ENCODE measurements at regions not wholly inside any gene's neighbourhood (a gene's known extent, or its start where the extent isn't known, plus 50 kb on each side); places are given as distances from the start of the nearest gene placed in this dataset.
"Not testable (repeated sequence)": the region's sequence is repeated elsewhere in the genome, so short reads cannot be mapped to it uniquely, and the experiment has no call there.

DNA sequence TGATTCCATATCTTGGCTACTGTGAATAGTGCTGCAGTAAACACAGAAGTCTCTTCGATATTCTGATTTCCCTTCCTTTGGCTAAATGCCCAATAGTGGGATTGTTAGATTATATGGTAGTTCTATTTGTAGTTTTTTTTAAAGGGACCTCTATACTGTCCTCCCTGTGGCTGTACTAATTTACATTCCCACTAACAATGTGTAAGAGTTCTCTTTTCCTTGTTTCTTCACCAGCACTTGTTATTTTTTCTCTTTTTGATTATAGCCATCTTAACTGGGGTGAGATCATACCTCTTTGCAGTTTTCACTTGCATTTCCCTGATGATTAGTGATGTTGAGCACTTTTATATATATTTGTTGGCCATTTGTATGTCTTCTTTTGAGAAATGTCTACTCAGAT lies 102.0 kb downstream of the CARTPT start:
- DNase-seq (ENCODE audit: low read depth in 2 of 2) = no peak

DNA sequence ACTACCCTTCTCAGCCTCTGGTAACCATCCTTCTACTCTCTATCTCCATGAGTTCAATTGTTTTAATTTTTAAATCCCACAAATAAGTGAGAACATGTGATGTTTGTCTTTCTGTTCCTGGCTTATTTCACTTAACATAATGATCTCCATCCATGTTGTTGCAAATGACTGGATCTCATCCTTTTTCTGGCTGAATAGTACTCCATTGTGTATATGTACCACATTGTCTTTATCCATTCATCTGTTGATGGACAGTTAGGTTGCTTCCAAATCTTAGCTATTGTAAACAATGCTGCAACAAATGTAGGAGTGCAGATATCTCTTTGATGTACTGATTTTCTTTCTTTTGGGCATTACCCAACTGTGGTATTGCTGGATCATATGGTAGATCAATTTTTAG lies 103.0 kb downstream of the CARTPT start:
- not testable (repeated sequence) for DNase-seq (ENCODE audit: low read depth in 2 of 2)

DNA sequence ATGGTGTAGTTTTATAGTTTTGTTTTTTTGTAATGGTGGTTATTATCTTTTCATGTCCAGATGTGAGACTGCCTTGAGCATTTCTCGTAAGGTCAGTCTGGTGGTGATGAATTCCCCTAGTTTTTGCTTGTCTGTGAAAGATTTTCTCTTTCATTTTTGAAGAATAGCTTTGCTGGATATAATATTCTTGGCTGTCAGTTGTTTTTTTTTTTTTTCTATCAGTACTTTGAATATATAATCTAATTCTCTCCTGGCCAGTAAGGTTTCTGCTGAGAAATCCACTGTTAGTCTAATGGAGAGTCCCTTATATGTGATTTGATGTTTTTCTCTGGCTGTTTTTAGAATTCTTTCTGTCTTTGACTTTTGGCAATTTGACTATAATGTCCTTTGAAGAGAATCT lies 106.9 kb downstream of the CARTPT start:
- DNase-seq (ENCODE audit: low read depth in 2 of 2) = no peak

DNA sequence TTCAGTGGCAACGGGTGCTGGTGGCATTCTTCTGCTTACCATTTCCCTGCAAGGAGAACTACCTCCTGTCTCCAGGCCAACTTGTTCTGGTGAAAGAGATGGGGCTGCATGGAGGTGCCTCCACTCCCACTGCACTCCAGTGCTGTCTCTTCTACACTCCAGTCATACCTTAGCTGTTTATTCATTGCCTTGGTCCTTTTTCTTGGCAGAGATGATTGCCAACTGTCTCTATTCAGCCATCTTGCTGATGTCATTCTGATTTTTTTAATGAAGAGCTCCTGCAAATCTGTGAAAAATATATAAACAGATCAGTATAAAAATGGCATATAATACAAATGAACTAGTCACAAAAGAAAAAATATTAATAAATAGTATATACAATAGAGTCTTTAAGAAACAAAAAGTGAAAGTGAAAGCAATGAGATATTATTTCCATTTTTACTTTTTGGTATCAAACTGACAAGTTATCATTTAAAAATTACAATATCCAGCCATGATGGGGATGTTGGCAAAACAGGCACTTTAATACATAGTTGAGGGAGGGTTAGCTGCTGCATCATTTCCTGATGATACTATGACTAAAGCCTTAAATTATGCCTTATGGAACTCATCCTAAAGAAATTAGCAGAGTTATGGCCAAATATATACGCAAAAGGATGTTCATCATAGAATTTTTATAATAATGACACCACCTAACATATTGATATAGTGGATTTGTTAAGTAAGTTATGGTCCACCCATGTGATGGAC lies 109.4 kb downstream of the CARTPT start:
- DNase-seq (ENCODE audit: low read depth in 2 of 2) = no peak

DNA sequence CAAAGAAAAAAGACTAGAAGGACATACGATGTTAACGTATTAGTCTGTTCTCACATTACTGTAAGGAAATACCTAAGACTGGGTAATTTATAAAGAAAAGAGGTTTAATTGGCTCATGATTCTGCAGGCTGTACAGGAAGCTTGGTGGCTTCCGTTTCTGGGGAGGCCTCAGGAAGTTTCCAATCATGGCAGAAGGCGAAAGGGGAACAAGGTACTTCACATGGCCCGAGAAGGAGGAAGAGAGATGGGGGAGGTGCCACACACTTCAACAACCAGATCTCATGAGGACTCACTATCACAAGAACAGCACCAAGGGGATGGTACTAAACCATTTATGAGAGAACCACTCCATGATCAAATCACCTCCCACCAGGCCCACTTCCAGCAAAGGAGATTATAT lies 110.1 kb downstream of the CARTPT start:
- no peak for DNase-seq (ENCODE audit: low read depth in 2 of 2)

DNA sequence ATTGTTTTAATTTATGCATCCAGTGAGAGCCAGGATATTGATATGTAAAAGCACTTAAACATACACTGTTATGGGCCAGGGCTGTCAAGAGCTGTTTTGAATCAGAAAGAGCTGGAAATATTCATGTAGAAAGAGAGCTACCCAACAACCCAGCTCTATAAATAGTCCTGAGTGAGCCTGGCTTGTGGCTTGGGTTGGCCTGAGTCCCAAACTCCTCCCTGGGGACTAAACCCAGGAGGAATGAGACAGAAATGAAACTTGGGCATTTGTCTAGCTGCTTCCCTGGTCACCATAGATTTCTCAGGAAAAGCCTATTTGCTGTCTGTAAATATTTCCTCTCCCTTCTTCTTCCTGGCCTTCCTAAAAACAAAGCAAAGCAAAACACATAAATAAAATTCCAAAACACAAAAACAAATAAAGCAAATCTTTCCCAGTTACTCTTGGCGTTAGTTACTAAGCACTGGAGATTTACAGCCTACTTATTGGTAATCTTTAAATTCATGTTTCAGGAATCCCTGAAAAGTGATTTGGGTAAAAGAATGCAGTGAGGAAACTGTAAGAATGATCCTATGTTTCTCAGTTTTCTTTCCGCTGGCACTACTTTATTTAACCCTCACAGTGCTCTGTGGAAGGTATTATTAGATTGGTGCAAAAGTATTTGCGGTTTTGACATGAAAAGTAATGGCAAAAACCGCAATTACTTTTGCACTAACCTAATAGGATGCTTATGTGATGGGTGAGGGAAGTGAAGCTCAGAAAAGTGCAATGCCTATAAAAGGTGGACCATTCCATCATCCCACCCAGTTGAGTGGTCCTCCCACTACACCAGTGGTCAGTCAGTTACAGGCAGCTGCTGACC lies 111.8 kb downstream of the CARTPT start:
- DNase-seq (ENCODE audit: low read depth in 2 of 2) = no peak

DNA sequence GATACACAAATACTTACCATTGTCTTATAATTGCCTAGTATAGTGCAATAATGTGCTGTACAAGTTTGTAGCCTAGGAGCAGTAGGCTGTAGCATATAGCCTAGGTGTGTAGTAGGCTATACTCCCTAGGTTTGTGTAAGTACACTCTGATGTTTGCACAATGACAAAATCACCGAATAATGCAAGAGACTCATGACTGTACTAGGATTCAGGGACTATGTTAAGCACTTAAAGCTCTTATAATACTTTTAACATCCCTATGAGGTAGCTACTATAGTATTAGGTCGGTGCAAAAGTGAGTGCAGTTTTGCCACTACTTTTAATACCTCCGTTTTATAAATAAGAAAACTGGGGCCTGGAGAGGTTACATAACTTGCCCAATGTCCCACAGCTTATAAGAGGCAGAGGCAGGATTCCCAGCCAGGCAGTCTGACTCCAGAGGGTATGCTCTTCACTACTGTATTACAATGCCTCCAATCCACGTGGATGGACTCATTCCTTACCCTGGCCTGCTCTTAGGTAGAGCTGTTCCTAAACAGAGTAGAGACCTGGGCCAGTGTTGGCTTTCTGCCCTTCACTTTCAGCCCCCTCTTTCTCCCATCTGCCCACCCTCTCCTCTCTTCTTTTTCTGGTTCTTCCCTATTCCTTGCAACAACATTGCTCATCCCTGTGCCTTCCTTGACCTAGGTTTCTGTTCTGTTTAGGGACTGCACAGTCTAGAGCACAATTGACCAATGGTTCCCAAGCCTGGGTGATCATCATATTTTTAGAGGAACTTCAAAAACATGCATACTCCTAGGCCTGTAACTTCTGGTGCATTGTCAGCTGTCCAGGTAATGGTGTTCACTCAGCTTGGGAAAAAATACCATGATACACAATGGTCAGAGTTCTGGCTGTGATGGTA lies 114.0 kb downstream of the CARTPT start:
- DNase-seq (ENCODE audit: low read depth in 2 of 2) = no peak

DNA sequence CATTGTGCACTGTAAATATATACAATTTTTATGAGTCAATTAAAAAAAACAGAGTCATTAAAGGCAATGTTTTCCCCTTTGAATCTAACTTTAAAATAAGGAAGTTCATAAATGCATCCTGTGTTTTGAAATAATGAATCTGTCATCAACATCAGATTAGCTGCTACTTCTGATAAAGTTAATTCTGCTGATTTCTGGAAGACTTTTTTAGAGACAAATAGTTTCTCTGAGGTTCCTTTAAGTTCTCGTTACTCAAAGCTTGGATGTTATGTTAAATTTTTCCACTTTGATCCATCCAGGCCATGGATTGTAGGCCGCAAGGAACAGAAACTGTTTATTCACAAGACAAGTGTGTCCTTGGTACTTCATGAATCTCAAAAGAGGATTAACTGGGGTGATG lies 115.5 kb downstream of the CARTPT start:
- no peak for DNase-seq (ENCODE audit: low read depth in 2 of 2)

DNA sequence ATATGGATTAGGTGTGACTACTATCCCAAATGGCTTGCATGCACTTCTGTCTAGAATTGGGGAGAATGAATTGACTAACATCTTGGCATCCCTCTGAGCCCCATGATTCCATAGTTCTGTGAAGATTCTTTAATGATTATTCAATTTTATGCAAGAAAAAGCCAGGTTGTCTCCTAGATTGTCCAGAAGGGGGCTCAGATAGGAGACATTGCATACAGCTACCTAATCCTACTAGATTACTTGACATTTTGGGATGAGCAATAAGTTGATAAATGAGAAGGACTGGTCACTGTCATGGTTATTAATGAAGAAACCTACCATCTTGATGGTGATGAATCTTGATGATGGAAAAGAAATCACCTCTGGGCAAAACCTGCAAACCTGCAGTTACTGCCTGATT lies 117.0 kb downstream of the CARTPT start:
- no peak for DNase-seq (ENCODE audit: low read depth in 2 of 2)

DNA sequence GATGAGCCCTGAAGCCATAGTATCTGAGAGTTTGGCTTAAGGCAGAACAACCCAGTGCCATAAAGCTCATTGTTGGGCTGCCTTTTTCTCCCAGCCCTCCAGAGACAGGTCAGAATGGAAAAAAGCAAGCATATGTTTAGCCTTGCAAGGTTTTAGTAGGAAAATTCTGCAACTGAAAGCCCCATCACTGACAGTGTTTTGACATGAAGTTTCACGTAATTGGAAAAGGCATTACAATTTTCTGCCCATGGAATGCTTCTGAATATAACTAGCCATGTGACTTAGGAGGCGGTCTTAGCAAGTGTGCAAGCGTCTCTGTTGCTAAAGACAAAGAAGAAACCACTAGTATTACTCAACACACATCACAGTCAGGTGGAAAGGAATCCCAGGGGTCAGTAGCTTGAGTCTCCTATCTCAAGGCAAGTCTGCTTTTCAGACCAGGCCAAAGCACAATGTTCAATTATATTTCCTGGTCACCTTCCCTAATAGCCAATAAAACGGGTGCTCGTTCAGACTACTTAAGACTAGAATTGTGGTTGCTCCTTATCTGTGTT lies 117.6 kb downstream of the CARTPT start:
- DNase-seq (ENCODE audit: low read depth in 2 of 2) = no peak

DNA sequence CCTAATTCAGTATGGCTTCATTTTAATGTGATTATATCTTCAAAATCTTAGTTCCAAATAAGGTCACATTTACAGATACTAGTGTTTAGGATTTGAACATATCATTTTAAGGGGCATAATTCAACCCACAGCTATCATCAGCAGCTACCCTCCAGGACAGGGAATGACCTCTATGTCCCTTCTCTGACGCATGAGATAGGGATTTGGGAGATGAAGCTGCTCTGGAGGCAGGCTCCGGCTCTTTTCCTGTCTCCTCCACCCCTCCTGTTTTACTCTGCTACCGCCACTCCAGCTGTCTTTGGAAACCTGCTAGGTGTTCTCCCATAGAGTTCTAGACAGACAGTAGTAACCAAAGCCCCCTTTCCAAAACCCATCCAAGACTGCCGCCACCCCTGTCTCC lies 119.2 kb downstream of the CARTPT start:
- no peak for DNase-seq (ENCODE audit: low read depth in 2 of 2)

DNA sequence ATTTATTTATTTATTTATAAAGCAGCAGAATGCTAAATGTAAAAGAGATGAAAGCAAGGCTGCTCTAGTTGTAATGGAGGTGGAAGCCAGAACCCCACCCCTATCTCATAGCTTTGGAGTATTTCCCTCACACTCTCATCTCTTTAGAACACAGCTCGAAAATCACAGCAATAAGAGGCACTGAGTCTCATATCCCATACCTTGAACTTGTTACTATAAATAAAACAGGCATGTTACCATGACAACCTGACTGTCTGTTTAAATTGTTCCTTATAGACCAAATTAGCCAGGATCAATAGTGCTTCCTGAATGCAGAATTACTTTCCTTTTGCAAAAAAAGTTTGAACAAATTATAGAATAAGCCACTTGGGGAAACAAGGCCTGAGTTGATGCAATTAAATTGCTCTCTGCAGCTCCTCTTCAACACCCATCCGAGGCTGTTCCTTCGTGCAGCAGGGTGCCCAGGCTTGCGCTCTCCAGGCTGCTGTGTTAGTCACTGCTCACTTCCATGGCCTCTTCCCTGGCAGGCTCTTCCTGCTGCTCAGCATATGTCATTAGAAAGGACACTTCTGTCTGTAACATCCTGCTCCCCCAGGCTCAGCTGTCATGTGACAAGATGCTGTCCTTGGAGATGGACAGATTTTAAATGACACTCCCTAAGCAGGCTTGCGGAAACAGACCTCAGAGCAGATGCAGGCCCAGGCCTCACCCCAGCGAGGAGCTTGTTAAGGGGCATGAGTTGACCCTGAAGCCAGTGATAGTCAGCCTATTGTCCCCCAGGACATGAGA lies 120.2 kb downstream of the CARTPT start:
- DNase-seq (ENCODE audit: low read depth in 2 of 2) = no peak

DNA sequence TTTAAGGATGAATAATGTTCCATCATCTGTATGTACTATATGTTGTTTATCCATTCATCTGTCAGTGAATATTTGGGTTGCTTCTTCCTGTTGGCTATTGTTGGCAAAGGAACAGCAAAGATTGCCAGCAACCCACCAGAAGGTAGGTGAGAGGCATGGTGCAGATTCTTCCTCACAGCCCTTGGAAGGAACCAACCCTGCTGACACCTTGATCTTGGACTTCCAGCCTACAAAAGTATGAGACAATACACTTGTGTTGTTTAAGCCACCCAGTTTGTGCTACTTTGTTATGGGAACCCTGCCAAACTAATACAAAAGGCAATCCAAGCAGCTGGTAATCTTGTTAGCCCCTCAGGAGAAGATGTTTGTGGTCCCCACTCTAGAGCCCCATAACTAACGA lies 122.0 kb downstream of the CARTPT start:
- no peak for DNase-seq (ENCODE audit: low read depth in 2 of 2)

DNA sequence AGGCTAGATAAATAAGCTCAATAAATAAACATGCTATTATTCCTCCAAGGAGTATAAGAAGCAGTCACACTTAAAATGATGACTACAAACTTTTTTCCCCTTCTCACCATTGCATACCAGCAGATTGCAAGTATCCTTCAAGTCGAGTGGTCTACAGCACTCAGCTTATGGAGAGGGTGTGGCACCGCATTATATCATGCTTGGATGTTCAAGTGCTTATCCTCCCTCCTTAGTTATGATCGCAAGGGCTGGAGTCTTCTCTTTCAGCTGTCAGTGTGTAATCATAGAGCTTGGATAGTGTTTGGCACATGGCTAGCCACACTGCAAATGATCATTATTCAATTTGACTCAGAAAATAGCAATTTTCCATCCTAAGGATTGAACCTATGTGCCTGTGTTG lies 124.0 kb downstream of the CARTPT start:
- DNase-seq (ENCODE audit: low read depth in 2 of 2) = no peak

DNA sequence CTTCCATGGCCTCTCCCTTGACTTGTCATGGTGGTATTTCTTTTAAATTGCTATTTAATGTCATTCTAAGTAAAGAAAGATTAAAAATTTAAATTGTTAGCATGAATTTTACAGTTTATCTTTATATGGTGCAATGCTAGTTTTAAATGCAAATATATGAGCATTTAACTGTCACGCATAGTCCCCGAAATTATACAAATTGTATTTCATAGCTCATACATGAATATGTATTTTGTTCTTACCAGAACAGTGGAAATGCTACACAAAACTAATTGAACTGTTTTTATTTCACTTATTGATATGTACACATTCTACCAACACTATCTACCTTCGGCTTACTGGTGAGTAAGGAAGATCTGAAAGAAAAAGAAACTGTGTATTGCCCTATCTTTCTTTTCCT lies 125.8 kb downstream of the CARTPT start:
- no peak for DNase-seq (ENCODE audit: low read depth in 2 of 2)

DNA sequence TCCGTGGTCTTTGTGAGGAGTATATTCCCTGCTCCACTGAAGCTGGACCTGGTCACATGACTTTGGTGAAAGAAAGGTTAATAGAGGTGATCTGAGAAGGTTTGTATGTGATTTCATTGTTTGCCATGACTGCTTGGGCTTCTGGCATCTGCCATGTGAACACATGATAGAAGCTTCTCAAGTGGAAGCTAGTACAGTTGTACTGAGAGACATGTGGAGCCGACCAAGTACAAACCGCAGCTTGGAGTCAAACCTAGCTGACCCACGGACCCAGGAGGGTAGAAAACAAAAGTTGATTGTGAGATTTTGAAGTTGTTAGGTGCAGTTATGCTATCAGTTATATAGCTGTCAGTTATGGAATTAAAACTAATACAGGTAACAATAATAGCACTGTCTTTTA lies 140.4 kb downstream of the CARTPT start:
- DNase-seq (ENCODE audit: low read depth in 2 of 2) = no peak

DNA sequence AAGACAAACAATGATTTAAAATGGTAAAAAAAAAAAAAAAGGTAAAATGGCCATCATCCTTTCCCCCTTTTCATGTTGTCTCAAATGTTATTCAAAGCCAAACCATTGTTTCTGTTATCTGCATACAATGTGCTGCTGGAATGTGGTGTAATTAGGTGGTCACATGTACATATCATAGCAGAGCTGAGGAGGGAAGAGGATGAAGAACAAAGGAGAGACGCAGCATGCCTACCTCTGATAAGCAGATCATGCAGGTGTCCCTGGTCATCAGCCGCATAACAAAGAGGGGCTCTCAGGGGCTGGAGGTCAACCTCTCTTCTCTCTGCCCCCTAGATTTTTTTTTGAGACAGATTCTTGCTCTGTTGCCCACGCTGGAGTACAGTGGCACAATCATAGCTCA lies 141.0 kb downstream of the CARTPT start:
- DNase-seq (ENCODE audit: low read depth in 2 of 2) = no peak

DNA sequence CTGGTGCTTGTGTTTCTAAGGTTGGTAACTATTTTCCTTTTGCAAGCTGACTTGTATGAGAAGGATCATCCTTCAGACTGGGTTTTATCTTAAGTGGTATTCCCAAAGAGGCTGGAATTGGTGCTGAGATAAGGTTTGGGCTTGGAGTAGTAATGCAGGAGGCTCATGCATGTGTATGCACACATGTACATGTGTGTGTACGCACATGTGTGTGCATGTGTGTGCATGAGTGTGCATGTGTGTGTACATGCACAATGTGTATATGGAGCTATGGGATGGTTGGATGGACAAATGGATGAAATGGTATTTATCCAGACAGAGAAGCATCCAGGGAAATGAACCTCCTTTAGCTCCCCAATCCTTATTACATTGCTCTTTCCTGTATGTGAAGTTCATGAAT lies 142.6 kb downstream of the CARTPT start:
- DNase-seq (ENCODE audit: low read depth in 2 of 2) = no peak

DNA sequence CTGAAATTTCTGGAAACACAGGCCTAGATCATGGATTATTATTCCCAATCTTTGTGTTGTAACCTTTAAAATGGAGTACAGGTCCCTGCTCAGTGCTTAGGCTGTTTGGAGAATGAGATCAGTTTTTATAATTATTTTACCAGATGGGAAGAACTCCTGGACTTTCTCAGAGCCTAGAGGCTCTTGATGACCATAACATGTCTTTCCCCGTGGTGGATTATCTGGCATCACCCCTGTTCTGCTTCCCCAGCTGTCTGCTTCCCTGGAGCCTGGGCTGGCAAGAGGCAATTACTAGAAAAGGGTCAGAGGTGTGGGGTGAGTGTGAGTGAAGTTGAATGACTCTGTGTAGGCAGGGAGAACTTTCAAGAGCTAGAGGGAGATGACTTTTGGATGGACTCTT lies 143.0 kb downstream of the CARTPT start:
- no peak for DNase-seq (ENCODE audit: low read depth in 2 of 2)

DNA sequence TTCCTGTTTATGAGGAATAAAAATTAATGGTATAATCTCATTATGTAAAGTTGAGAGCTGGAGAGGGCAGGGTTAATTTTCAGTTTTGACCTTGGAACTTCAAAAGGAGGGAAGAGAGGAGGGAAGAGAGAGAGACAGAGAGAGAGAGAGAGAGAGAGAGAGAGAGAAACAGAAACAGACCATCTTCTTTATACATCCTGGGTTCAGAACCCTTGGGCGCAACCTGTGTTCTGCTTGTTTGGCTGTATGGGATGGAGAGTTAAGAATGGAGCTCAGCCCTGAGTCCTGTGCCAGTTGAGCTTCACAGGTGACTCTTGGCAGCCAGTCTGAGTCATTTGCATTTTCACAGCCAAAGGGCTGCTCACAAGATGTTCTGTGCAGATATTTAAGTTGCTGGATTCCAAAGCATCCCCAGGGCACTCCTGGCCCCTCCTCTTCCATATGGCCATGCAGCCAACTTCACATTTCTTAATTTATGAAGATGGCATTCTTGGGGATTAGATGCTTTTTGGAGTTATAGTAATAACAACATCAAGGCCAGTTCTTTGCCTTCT lies 143.5 kb downstream of the CARTPT start:
- DNase-seq (ENCODE audit: low read depth in 2 of 2) = no peak
